ENCODE measurements at regions not wholly inside any gene's neighbourhood (a gene's known extent, or its start where the extent isn't known, plus 50 kb on each side); places are given as distances from the start of the nearest gene placed in this dataset.

- no peak for TF ChIP-seq FIP1L1 (IDR thresholded peaks at IDR 0.05; ENCODE audit: borderline replicate concordance, insufficient read depth, low read depth, low read length)
- no peak for TF ChIP-seq IRX3 (CRISPR knock-in tag; IDR thresholded peaks at IDR 0.05; ENCODE audit: borderline replicate concordance, low read depth)
- no peak for TF ChIP-seq NR2F2 (IDR thresholded peaks at IDR 0.05; ENCODE audit: borderline replicate concordance, low read depth)
- TF ChIP-seq MATR3 (CRISPR knock-in tag; IDR thresholded peaks at IDR 0.05): no peak
- no peak for TF ChIP-seq ZNF547 (CRISPR knock-in tag; IDR thresholded peaks at IDR 0.05)
- TF ChIP-seq ZNF451 (CRISPR knock-in tag; IDR thresholded peaks at IDR 0.05): no peak
- TF ChIP-seq ZNF607 (CRISPR knock-in tag; IDR thresholded peaks at IDR 0.05; ENCODE audit: borderline replicate concordance): peak; percentile 44; the same call in 1 of the 2 replicates
- no peak for TF ChIP-seq NR1H2 (CRISPR knock-in tag; IDR thresholded peaks at IDR 0.05; ENCODE audit: borderline replicate concordance, low read depth)
- no peak for TF ChIP-seq ETV6 (CRISPR knock-in tag; conservative IDR thresholded peaks at IDR 0.05)
- TF ChIP-seq JUND (CRISPR knock-in tag; IDR thresholded peaks at IDR 0.05): no peak
- no peak for TF ChIP-seq ZNF672 (CRISPR knock-in tag; IDR thresholded peaks at IDR 0.05)
- no peak for TF ChIP-seq ZFP1 (CRISPR knock-in tag; IDR thresholded peaks at IDR 0.05)
- no peak for TF ChIP-seq EEA1 (CRISPR knock-in tag; IDR thresholded peaks at IDR 0.05; ENCODE audit: borderline replicate concordance)
- TF ChIP-seq FOXP1 (IDR thresholded peaks at IDR 0.05): no peak
- no peak for TF ChIP-seq FOXP1 (CRISPR knock-in tag; IDR thresholded peaks at IDR 0.05)
- TF ChIP-seq ZSCAN12 (CRISPR knock-in tag; IDR thresholded peaks at IDR 0.05): no peak
- no peak for TF ChIP-seq TERF1 (CRISPR knock-in tag; IDR thresholded peaks at IDR 0.05)
- TF ChIP-seq ZNF335 (CRISPR knock-in tag; IDR thresholded peaks at IDR 0.05): no peak
- no peak for TF ChIP-seq MXI1 (IDR thresholded peaks at IDR 0.05; ENCODE audit: borderline replicate concordance, low read depth, low read length)
- no peak for TF ChIP-seq TCF7 (IDR thresholded peaks at IDR 0.05; ENCODE audit: low read depth)
- TF ChIP-seq PHF20 (CRISPR knock-in tag; IDR thresholded peaks at IDR 0.05): no peak
- no peak for TF ChIP-seq ZNF570 (CRISPR knock-in tag; IDR thresholded peaks at IDR 0.05; ENCODE audit: borderline replicate concordance)
- TF ChIP-seq ZNF136 (CRISPR knock-in tag; IDR thresholded peaks at IDR 0.05; ENCODE audit: low read depth): no peak
- TF ChIP-seq CHD4 (IDR thresholded peaks at IDR 0.05; ENCODE audit: borderline replicate concordance, low read length): no peak
- no peak for TF ChIP-seq NCOA1 (CRISPR knock-in tag; IDR thresholded peaks at IDR 0.05)
- TF ChIP-seq ELF4 (CRISPR knock-in tag; IDR thresholded peaks at IDR 0.05; ENCODE audit: borderline replicate concordance): no peak
- TF ChIP-seq ZNF784 (CRISPR knock-in tag; IDR thresholded peaks at IDR 0.05; ENCODE audit: borderline replicate concordance): no peak
- TF ChIP-seq SNAPC5 (CRISPR knock-in tag; IDR thresholded peaks at IDR 0.05; ENCODE audit: borderline replicate concordance): no peak
- no peak for TF ChIP-seq POLR2AphosphoS2 (IDR thresholded peaks at IDR 0.05; ENCODE audit: low read depth, low read length)
- no peak for TF ChIP-seq ZNF124 (CRISPR knock-in tag; IDR thresholded peaks at IDR 0.05)
- TF ChIP-seq ELF3 (CRISPR knock-in tag; IDR thresholded peaks at IDR 0.05): peak; percentile 29; the same call in 1 of the 2 replicates
Measured at GRCh38 chr17:64728041-64728695, 66.1 kb upstream of the SMURF2 start (continued).

Measured in HepG2 (cell line).